HEK293 (cell line): ENCODE measurements at regions not wholly inside any gene's neighbourhood (a gene's known extent, or its start where the extent isn't known, plus 50 kb on each side); places are given as distances from the start of the nearest gene placed in this dataset.

Experiments
- CTCF ChIA-PET: fragments of 350-600 bp; formaldehyde crosslinking; extraction: SDS; loops from one replicate; lab custom pipeline; 2021; ENCODE audit warnings: antibody characterized with exemption; lab: Yijun Ruan, JAX
- POLR2A ChIA-PET: fragments of 300-600 bp; formaldehyde crosslinking; extraction: SDS; loops from one replicate; lab custom pipeline; 2020; ENCODE audit warnings: antibody characterized with exemption, inconsistent platforms; lab: Yijun Ruan, JAX
- H3K27ac ChIP-seq: fragments of 200-500 bp; sonication (Bioruptor generic); 2 replicates; pipeline ENCODE4 v1.5.1; 2014; ENCODE audit warnings: low read depth, low read length, control low read depth, inconsistent platforms; ENCODE audit errors: extremely low read depth
- H3K36me3 ChIP-seq, 2 experiments: fragments of 200-500 bp in 1 of 2; sonication (Bioruptor generic) in 1 of 2; 1 replicate in 1 of 2; 2 replicates in 1 of 2; pipeline ENCODE4 v1.5.1; 2014 to 2017; ENCODE audit warnings: inconsistent platforms in 2 of 2, low read length in 2 of 2; ENCODE audit not compliant: control insufficient read depth in 2 of 2, insufficient read depth in 1 of 2
- H3K4me1 ChIP-seq: fragments of 200-500 bp; sonication (Bioruptor generic); 2 replicates; pipeline ENCODE4 v1.5.1; 2014; ENCODE audit warnings: mild to moderate bottlenecking, low read length, inconsistent platforms; ENCODE audit not compliant: control insufficient read depth, insufficient read depth
- H3K4me3 ChIP-seq: 2 replicates; pipeline ENCODE4 v1.5.1; 2011; ENCODE audit warnings: low read depth, mild to moderate bottlenecking, control low read depth, low read length, moderate library complexity
- H3K9me3 ChIP-seq: fragments of 200-500 bp; sonication (Bioruptor generic); 2 replicates; pipeline ENCODE4 v1.5.1; 2014; ENCODE audit warnings: low read depth, low read length, inconsistent platforms; ENCODE audit not compliant: control insufficient read depth, insufficient read depth
- GLIS1 ChIP-seq: fragments of 450-650 bp; formaldehyde crosslinking; IDR thresholded peaks from 2 replicates; pipeline ENCODE4 v1.5.1; 2016; ENCODE audit warnings: missing biosample characterization, missing genetic modification characterization
- HOXC10 ChIP-seq: sonication (generic); formaldehyde crosslinking; IDR thresholded peaks from 2 replicates; pipeline ENCODE4 v1.8.1; 2023; ENCODE audit warnings: mild to moderate bottlenecking, missing genetic modification reagents
- KLF16 ChIP-seq: fragments of 450-650 bp; formaldehyde crosslinking; IDR thresholded peaks from 2 replicates; pipeline ENCODE4 v1.5.1; 2017; ENCODE audit warnings: missing biosample characterization, missing genetic modification characterization
- KLF7 ChIP-seq: fragments of 450-650 bp; formaldehyde crosslinking; IDR thresholded peaks from 2 replicates; pipeline ENCODE4 v1.5.1; 2016; ENCODE audit warnings: missing biosample characterization, missing genetic modification characterization, borderline replicate concordance
- OSR2 ChIP-seq: fragments of 450-650 bp; formaldehyde crosslinking; IDR thresholded peaks from 2 replicates; pipeline ENCODE4 v1.5.1; 2016; ENCODE audit warnings: missing biosample characterization, missing genetic modification characterization
- ZBTB20 ChIP-seq: fragments of 450-650 bp; formaldehyde crosslinking; IDR thresholded peaks from 2 replicates; pipeline ENCODE4 v1.5.1; 2016; ENCODE audit warnings: missing biosample characterization, missing genetic modification characterization
- ZNF239 ChIP-seq: fragments of 450-650 bp; formaldehyde crosslinking; IDR thresholded peaks from 2 replicates; pipeline ENCODE4 v1.5.1; 2016; ENCODE audit warnings: missing biosample characterization, missing genetic modification characterization
- ZNF521 ChIP-seq: fragments of 450-650 bp; formaldehyde crosslinking; IDR thresholded peaks from 2 replicates; pipeline ENCODE4 v1.5.1; 2017; ENCODE audit warnings: missing biosample characterization, mild to moderate bottlenecking, missing genetic modification characterization
- ZNF558 ChIP-seq: fragments of 450-650 bp; formaldehyde crosslinking; IDR thresholded peaks from 2 replicates; pipeline ENCODE4 v1.5.1; 2016; ENCODE audit warnings: missing biosample characterization, missing genetic modification characterization
- TF ChIP-seq, protein P1 (sequence below): fragments of 450-650 bp; formaldehyde crosslinking; IDR thresholded peaks from 2 replicates; pipeline ENCODE4 v1.5.1; 2017; ENCODE audit warnings: missing biosample characterization, missing genetic modification characterization
- TF ChIP-seq, protein P2 (sequence below): fragments of 450-650 bp; formaldehyde crosslinking; IDR thresholded peaks from 2 replicates; pipeline ENCODE4 v1.5.1; 2017; ENCODE audit warnings: missing biosample characterization, missing genetic modification characterization
- TF ChIP-seq, protein P3 (sequence below): fragments of 450-650 bp; formaldehyde crosslinking; IDR thresholded peaks from 2 replicates; pipeline ENCODE4 v1.5.1; 2016; ENCODE audit warnings: missing biosample characterization, missing genetic modification characterization, borderline replicate concordance
- TF ChIP-seq, protein P4 (sequence below): fragments of 450-650 bp; formaldehyde crosslinking; IDR thresholded peaks from 2 replicates; pipeline ENCODE4 v1.5.1; 2016; ENCODE audit warnings: missing biosample characterization, missing genetic modification characterization
- TF ChIP-seq, protein P5 (sequence below): fragments of 450-650 bp; IDR thresholded peaks from 2 replicates; pipeline ENCODE4 v1.5.1; 2018; ENCODE audit warnings: missing biosample characterization, mild to moderate bottlenecking, missing genetic modification characterization

DNA sequence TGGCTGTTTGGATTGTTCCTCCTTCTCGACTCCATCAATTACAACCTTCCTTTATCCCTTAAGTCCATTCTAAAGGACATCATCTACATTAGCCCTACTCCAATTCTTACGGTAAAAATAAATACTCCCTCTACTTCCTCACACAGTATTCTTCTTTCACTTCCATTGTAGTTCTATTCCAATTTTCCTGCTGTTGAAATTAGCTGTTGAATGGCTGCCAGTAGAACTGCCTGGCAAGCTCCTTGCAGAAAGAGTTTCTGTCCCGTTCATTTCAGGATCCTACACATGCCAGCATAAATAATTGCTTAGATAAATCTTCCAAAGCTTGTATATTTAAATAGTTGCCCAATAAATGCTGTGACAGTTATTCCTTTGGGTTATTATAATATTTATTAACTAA, 459.3 kb upstream of the TRIB2 start (continued):
- TF ChIP-seq, protein P1, sequence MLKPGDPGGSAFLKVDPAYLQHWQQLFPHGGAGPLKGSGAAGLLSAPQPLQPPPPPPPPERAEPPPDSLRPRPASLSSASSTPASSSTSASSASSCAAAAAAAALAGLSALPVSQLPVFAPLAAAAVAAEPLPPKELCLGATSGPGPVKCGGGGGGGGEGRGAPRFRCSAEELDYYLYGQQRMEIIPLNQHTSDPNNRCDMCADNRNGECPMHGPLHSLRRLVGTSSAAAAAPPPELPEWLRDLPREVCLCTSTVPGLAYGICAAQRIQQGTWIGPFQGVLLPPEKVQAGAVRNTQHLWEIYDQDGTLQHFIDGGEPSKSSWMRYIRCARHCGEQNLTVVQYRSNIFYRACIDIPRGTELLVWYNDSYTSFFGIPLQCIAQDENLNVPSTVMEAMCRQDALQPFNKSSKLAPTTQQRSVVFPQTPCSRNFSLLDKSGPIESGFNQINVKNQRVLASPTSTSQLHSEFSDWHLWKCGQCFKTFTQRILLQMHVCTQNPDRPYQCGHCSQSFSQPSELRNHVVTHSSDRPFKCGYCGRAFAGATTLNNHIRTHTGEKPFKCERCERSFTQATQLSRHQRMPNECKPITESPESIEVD (tag by site-specific recombination): no peak

DNA sequence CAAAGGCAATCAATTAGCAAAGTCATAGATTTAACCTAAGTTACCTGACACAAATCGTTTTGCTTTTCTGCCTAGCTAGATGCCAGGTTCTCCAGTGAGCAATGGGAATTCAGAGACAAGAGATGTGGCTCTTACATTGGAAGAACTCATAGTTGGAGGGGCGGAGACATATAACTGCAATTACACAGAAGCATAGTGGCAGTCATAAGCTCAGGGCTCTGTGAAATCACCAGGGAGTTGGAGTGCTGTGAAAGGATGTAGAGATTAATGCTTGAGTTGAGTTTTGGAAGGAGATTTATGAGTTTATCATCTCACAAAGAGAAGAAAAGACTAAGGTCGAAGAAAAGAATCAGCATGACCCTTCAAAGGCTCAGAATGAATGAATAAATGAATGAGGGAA, 457.2 kb upstream of the TRIB2 start:
- Histone ChIP-seq H3K4me3 (no peak overlapping the region), H3K36me3 (no peaks in the 10 kb centered on the region), H3K4me1 (peaks cover 2% of the 10 kb centered on the region; the same call in 1 of the 2 replicates), H3K27ac (no peak overlapping the region), H3K9me3 (no peaks in the 10 kb centered on the region)
- POLR2A ChIA-PET: no interaction called here
- CTCF ChIA-PET: interaction anchor here (0.5 to 0.7 kb wide), 2 partner anchors 141 to 566 kb away, joined by 3 read pairs; no protein-coding TSS in a partner anchor
- TF ChIP-seq KLF7: no peak
- peak; percentile 72 for TF ChIP-seq OSR2

DNA sequence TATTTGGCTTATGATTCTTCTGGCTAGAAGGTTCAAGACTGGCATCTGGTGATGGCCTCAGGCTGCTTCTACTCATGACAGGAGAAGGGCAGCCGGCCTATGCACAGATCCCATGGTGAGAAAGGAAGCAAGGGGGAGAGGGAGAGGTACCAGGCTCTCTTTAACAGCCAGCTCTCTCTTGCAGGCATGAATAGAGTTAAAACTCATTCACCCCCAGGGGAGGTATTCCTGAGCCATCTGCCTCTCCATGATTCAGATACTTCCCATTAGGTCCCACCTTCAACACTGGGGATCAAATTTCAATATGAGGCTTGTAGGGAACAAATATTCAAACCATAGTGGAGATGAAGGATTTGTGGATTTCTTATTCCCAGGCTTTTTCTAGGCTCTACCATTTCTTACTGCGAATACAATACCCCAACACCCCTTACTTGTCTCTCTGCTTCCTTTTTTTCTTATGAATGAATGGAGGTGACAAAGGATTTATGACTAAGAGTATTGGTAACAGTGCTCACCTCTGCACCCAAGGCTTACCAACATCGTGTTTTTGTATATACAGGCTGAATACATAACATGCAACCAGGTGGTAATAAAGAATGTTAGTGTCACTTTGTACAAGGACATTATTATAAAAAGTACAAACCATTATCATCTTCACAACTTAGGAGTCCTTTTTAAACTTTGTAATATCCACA, 454.6 kb upstream of the TRIB2 start:
- Histone ChIP-seq H3K27ac (no peak overlapping the region), H3K9me3 (no peaks in the 10 kb centered on the region), H3K4me1 (peaks cover 2% of the 10 kb centered on the region; the same call in 1 of the 2 replicates), H3K36me3 (no peaks in the 10 kb centered on the region), H3K4me3 (no peak overlapping the region)
- TF ChIP-seq, protein P2, sequence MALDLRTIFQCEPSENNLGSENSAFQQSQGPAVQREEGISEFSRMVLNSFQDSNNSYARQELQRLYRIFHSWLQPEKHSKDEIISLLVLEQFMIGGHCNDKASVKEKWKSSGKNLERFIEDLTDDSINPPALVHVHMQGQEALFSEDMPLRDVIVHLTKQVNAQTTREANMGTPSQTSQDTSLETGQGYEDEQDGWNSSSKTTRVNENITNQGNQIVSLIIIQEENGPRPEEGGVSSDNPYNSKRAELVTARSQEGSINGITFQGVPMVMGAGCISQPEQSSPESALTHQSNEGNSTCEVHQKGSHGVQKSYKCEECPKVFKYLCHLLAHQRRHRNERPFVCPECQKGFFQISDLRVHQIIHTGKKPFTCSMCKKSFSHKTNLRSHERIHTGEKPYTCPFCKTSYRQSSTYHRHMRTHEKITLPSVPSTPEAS (tag by site-specific recombination): no peak
- 0 out of 2 replicates have a peak, but pooled peaks have one; percentile 20 for TF ChIP-seq GLIS1
- ChIA-PET CTCF (no interaction called here), POLR2A (no interaction called here)

DNA sequence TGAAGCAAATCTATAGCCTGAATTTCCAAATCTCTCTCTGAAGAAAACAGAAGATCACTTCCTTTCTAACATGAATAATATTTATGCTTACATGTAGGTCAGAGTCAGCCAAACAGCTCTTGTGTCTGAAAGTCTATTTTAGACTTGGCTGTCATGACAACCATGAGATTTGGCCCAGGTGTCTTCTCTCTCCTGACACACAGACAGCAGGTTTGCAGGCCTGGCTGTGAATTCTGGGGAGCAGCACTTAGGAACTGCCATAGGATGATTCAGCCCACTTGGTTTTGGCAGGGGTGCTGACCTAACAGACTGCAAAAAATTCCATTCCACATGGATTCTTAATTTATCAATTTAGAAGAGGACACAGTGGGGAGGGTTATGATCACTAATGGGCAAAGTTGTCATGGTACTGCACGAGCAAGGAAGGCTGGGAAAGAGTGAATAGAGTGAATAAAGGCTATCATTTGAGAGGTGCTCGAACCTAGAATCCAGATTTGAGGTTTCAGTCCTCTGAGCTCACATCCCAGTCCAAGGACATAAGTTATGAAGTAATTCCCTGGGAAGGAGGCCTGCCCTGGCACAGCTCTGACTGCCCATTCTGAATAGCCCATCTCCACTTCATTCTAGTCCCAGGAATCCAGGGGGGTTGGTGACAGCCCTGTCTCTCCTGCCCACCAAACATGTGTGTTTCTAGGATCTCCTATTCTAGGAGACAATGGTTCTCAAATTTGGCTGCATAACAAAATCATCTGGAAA, 453.9 kb upstream of the TRIB2 start:
- CTCF ChIA-PET: no interaction called here
- POLR2A ChIA-PET: no interaction called here
- no peaks in the 10 kb centered on the region for H3K36me3 ChIP-seq
- no peaks in the 10 kb centered on the region for H3K9me3 ChIP-seq
- H3K27ac ChIP-seq: no peak overlapping the region
- H3K4me3 ChIP-seq: no peak overlapping the region
- H3K4me1 ChIP-seq: peaks cover 2% of the 10 kb centered on the region; the same call in 1 of the 2 replicates
- TF ChIP-seq KLF16 (tag by site-specific recombination): no peak
- TF ChIP-seq, protein P3, sequence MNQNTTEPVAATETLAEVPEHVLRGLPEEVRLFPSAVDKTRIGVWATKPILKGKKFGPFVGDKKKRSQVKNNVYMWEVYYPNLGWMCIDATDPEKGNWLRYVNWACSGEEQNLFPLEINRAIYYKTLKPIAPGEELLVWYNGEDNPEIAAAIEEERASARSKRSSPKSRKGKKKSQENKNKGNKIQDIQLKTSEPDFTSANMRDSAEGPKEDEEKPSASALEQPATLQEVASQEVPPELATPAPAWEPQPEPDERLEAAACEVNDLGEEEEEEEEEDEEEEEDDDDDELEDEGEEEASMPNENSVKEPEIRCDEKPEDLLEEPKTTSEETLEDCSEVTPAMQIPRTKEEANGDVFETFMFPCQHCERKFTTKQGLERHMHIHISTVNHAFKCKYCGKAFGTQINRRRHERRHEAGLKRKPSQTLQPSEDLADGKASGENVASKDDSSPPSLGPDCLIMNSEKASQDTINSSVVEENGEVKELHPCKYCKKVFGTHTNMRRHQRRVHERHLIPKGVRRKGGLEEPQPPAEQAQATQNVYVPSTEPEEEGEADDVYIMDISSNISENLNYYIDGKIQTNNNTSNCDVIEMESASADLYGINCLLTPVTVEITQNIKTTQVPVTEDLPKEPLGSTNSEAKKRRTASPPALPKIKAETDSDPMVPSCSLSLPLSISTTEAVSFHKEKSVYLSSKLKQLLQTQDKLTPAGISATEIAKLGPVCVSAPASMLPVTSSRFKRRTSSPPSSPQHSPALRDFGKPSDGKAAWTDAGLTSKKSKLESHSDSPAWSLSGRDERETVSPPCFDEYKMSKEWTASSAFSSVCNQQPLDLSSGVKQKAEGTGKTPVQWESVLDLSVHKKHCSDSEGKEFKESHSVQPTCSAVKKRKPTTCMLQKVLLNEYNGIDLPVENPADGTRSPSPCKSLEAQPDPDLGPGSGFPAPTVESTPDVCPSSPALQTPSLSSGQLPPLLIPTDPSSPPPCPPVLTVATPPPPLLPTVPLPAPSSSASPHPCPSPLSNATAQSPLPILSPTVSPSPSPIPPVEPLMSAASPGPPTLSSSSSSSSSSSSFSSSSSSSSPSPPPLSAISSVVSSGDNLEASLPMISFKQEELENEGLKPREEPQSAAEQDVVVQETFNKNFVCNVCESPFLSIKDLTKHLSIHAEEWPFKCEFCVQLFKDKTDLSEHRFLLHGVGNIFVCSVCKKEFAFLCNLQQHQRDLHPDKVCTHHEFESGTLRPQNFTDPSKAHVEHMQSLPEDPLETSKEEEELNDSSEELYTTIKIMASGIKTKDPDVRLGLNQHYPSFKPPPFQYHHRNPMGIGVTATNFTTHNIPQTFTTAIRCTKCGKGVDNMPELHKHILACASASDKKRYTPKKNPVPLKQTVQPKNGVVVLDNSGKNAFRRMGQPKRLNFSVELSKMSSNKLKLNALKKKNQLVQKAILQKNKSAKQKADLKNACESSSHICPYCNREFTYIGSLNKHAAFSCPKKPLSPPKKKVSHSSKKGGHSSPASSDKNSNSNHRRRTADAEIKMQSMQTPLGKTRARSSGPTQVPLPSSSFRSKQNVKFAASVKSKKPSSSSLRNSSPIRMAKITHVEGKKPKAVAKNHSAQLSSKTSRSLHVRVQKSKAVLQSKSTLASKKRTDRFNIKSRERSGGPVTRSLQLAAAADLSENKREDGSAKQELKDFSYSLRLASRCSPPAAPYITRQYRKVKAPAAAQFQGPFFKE (tag by site-specific recombination): no peak
- TF ChIP-seq, protein P4, sequence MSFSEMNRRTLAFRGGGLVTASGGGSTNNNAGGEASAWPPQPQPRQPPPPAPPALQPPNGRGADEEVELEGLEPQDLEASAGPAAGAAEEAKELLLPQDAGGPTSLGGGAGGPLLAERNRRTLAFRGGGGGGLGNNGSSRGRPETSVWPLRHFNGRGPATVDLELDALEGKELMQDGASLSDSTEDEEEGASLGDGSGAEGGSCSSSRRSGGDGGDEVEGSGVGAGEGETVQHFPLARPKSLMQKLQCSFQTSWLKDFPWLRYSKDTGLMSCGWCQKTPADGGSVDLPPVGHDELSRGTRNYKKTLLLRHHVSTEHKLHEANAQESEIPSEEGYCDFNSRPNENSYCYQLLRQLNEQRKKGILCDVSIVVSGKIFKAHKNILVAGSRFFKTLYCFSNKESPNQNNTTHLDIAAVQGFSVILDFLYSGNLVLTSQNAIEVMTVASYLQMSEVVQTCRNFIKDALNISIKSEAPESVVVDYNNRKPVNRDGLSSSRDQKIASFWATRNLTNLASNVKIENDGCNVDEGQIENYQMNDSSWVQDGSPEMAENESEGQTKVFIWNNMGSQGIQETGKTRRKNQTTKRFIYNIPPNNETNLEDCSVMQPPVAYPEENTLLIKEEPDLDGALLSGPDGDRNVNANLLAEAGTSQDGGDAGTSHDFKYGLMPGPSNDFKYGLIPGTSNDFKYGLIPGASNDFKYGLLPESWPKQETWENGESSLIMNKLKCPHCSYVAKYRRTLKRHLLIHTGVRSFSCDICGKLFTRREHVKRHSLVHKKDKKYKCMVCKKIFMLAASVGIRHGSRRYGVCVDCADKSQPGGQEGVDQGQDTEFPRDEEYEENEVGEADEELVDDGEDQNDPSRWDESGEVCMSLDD (tag by site-specific recombination): no peak
- TF ChIP-seq HOXC10 (CRISPR knock-in tag): no peak
- TF ChIP-seq ZNF558 (tag by site-specific recombination): no peak
- TF ChIP-seq ZNF239 (tag by site-specific recombination): no peak
- no peak for TF ChIP-seq ZNF521 (tag by site-specific recombination)
- no peak for TF ChIP-seq ZBTB20
- TF ChIP-seq, protein P5, sequence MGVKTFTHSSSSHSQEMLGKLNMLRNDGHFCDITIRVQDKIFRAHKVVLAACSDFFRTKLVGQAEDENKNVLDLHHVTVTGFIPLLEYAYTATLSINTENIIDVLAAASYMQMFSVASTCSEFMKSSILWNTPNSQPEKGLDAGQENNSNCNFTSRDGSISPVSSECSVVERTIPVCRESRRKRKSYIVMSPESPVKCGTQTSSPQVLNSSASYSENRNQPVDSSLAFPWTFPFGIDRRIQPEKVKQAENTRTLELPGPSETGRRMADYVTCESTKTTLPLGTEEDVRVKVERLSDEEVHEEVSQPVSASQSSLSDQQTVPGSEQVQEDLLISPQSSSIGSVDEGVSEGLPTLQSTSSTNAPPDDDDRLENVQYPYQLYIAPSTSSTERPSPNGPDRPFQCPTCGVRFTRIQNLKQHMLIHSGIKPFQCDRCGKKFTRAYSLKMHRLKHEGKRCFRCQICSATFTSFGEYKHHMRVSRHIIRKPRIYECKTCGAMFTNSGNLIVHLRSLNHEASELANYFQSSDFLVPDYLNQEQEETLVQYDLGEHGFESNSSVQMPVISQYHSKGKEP: no peak
